ENCODE measurements at regions not wholly inside any gene's neighbourhood (a gene's known extent, or its start where the extent isn't known, plus 50 kb on each side); places are given as distances from the start of the nearest gene placed in this dataset.

GRCh38 chr6:6414931-6415330 lies 94.5 kb upstream of the F13A1 start:
- H3K27ac ChIP-seq (ENCODE audit: low read length) = no peak overlapping the region
- no peaks in the 10 kb centered on the region for H3K4me1 ChIP-seq (ENCODE audit: control insufficient read depth, insufficient read depth, low read length)
- H3K27me3 ChIP-seq (ENCODE audit: control insufficient read depth, insufficient read depth, low read length) = no peaks in the 10 kb centered on the region
- DNase-seq (ENCODE audit: low read depth, low spot score) = no peak
- BruUV-seq (replicated peaks) = no TSS peak
- no peak for ATAC-seq
- POLR2A ChIA-PET = no interaction called here
- H3K4me3 ChIP-seq (ENCODE audit: low read depth in 2 of 2, low read length in 2 of 2) = no peak overlapping the region
- in situ Hi-C loops (cut with HindIII; ENCODE audit: low pct_unique_long_range_greater_than_20kb, low sequenced_read_pairs) = no loop called here
- no peaks in the 10 kb centered on the region for H3K36me3 ChIP-seq (ENCODE audit: control insufficient read depth, insufficient read depth, low read length)
- H3K9me3 ChIP-seq (ENCODE audit: control insufficient read depth, insufficient read depth, low read depth, low read length) = no peaks in the 10 kb centered on the region
- TF ChIP-seq CTCF (IDR thresholded peaks at IDR 0.05) (no peak), TCF7L2 (IDR thresholded peaks at IDR 0.05; ENCODE audit: low read depth, low read length) (no peak), REST (IDR thresholded peaks at IDR 0.05; ENCODE audit: insufficient read depth in 1 of 2, low read depth in 2 of 2, low read length in 1 of 2) (no peak), POLR2AphosphoS5 (IDR thresholded peaks at IDR 0.05; ENCODE audit: low read depth, low read length) (no peak), SIN3A (IDR thresholded peaks at IDR 0.05; ENCODE audit: borderline replicate concordance, insufficient read depth, low read depth, low read length) (no peak)
- intact Hi-C loops (cut with micrococcal nuclease; ENCODE audit: unreplicated experiment) = no loop called here
- CTCF ChIA-PET = no interaction called here

- intact Hi-C loops (cut with micrococcal nuclease; ENCODE audit: unreplicated experiment) (no loop called here), in situ Hi-C loops (cut with HindIII; ENCODE audit: low pct_unique_long_range_greater_than_20kb, low sequenced_read_pairs) (no loop called here)
- H3K27me3 ChIP-seq (ENCODE audit: control insufficient read depth, insufficient read depth, low read length) = no peaks in the 10 kb centered on the region
- ChIA-PET POLR2A (no interaction called here), CTCF (no interaction called here)
- H3K9me3 ChIP-seq (ENCODE audit: control insufficient read depth, insufficient read depth, low read depth, low read length) = no peaks in the 10 kb centered on the region
- H3K4me1 ChIP-seq (ENCODE audit: control insufficient read depth, insufficient read depth, low read length) = no peaks in the 10 kb centered on the region
- no peak for TF ChIP-seq REST (IDR thresholded peaks at IDR 0.05; ENCODE audit: insufficient read depth in 1 of 2, low read depth in 2 of 2, low read length in 1 of 2)
- no peak for TF ChIP-seq SIN3A (IDR thresholded peaks at IDR 0.05; ENCODE audit: borderline replicate concordance, insufficient read depth, low read depth, low read length)
- TF ChIP-seq POLR2AphosphoS5 (IDR thresholded peaks at IDR 0.05; ENCODE audit: low read depth, low read length) = no peak
- no peak for TF ChIP-seq TCF7L2 (IDR thresholded peaks at IDR 0.05; ENCODE audit: low read depth, low read length)
- TF ChIP-seq CTCF (IDR thresholded peaks at IDR 0.05) = no peak
- ATAC-seq (no peak), DNase-seq (ENCODE audit: low read depth, low spot score) (no peak)
- no peak overlapping the region for H3K4me3 ChIP-seq (ENCODE audit: low read depth in 2 of 2, low read length in 2 of 2)
- no TSS peak for BruUV-seq (replicated peaks)
- no peak overlapping the region for H3K27ac ChIP-seq (ENCODE audit: low read length)
- no peaks in the 10 kb centered on the region for H3K36me3 ChIP-seq (ENCODE audit: control insufficient read depth, insufficient read depth, low read length)
Observed at GRCh38 chr6:6417475-6417874, 97.0 kb upstream of the F13A1 start.
